ENCODE measurements at regions not wholly inside any gene's neighbourhood (a gene's known extent, or its start where the extent isn't known, plus 50 kb on each side); places are given as distances from the start of the nearest gene placed in this dataset.

GRCh38 chr10:43963379-43963778 lies 314.7 kb upstream of the ZNF32 start:
- no peak for TF ChIP-seq TAF1 (IDR thresholded peaks at IDR 0.05; ENCODE audit: borderline replicate concordance, low read depth, low read length)
- TF ChIP-seq POLR2A (IDR thresholded peaks at IDR 0.05; ENCODE audit: low read depth, low read length): no peak

All from GM12892 (cell line).